ENCODE measurements at regions not wholly inside any gene's neighbourhood (a gene's known extent, or its start where the extent isn't known, plus 50 kb on each side); places are given as distances from the start of the nearest gene placed in this dataset.
"Not testable (repeated sequence)": the region's sequence is repeated elsewhere in the genome, so short reads cannot be mapped to it uniquely, and the experiment has no call there.

GRCh38 chr5:135182675-135183074, 148.6 kb upstream of the PITX1 start:
- no peak for DNase-seq (ENCODE audit: low read depth in 2 of 2)

GRCh38 chr5:135181653-135182052, 147.6 kb upstream of the PITX1 start:
- no peak for DNase-seq (ENCODE audit: low read depth in 2 of 2)

- no peak for DNase-seq (ENCODE audit: low read depth in 2 of 2)
Measured at GRCh38 chr5:135179308-135179980, 145.4 kb upstream of the PITX1 start.

GRCh38 chr5:135178476-135179155, 144.6 kb upstream of the PITX1 start:
- DNase-seq (ENCODE audit: low read depth in 2 of 2) = no peak

- no peak for DNase-seq (ENCODE audit: low read depth in 2 of 2)
Measured at GRCh38 chr5:135177591-135177990, 143.6 kb upstream of the PITX1 start.

GRCh38 chr5:135176991-135177390, 143.0 kb upstream of the PITX1 start:
- DNase-seq (ENCODE audit: low read depth in 2 of 2) = no peak

GRCh38 chr5:135174315-135175096, 140.5 kb upstream of the PITX1 start:
- no peak for DNase-seq (ENCODE audit: low read depth in 2 of 2)

- DNase-seq (ENCODE audit: low read depth in 2 of 2) = no peak
Measured at GRCh38 chr5:135173662-135174290, 139.7 kb upstream of the PITX1 start.

GRCh38 chr5:135172718-135173117, 138.7 kb upstream of the PITX1 start:
- DNase-seq (ENCODE audit: low read depth in 2 of 2) = no peak

- DNase-seq (ENCODE audit: low read depth in 2 of 2) = no peak
Measured at GRCh38 chr5:135171336-135171735, 137.3 kb upstream of the PITX1 start.

- no peak for DNase-seq (ENCODE audit: low read depth in 2 of 2)
Measured at GRCh38 chr5:135170500-135170899, 136.5 kb upstream of the PITX1 start.

GRCh38 chr5:135169753-135170152, 135.7 kb upstream of the PITX1 start:
- no peak for DNase-seq (ENCODE audit: low read depth in 2 of 2)

- no peak for DNase-seq (ENCODE audit: low read depth in 2 of 2)
Measured at GRCh38 chr5:135167634-135168033, 133.6 kb upstream of the PITX1 start.

- DNase-seq (ENCODE audit: low read depth in 2 of 2) = not testable (repeated sequence)
Measured at GRCh38 chr5:135164873-135165614, 131.0 kb upstream of the PITX1 start.

- no peak for DNase-seq (ENCODE audit: low read depth in 2 of 2)
Measured at GRCh38 chr5:135163964-135164363, 129.9 kb upstream of the PITX1 start.

- no peak for DNase-seq (ENCODE audit: low read depth in 2 of 2)
Measured at GRCh38 chr5:135163391-135163790, 129.4 kb upstream of the PITX1 start.

GRCh38 chr5:135162661-135163265, 128.7 kb upstream of the PITX1 start:
- no peak for DNase-seq (ENCODE audit: low read depth in 2 of 2)

- no peak for DNase-seq (ENCODE audit: low read depth in 2 of 2)
Measured at GRCh38 chr5:135161221-135161620, 127.2 kb upstream of the PITX1 start.

GRCh38 chr5:135160036-135160675, 126.1 kb upstream of the PITX1 start:
- no peak for DNase-seq (ENCODE audit: low read depth in 2 of 2)

- DNase-seq (ENCODE audit: low read depth in 2 of 2) = no peak
Measured at GRCh38 chr5:135159626-135160025, 125.6 kb upstream of the PITX1 start.

GRCh38 chr5:135158982-135159381, 125.0 kb upstream of the PITX1 start:
- no peak for DNase-seq (ENCODE audit: low read depth in 2 of 2)
